NCI-H2107 (cell line): ENCODE measurements at regions not wholly inside any gene's neighbourhood (a gene's known extent, or its start where the extent isn't known, plus 50 kb on each side); places are given as distances from the start of the nearest gene placed in this dataset.

Experiments used
- DNase-seq: peaks from one replicate; lab custom pipeline; 2025; lab: John Stamatoyannopoulos, UW

GRCh38 chr5:63726496-63726895, 235.7 kb downstream of the HTR1A start:
- DNase-seq = no peak

GRCh38 chr5:63719147-63719546, 243.1 kb downstream of the HTR1A start:
- DNase-seq = no peak

- DNase-seq = no peak
These were observed 262.0 kb downstream of the HTR1A start for GRCh38 chr5:63700241-63700640.

GRCh38 chr5:63697811-63698210, 264.4 kb downstream of the HTR1A start:
- DNase-seq = no peak

GRCh38 chr5:63690546-63690945, 271.7 kb downstream of the HTR1A start:
- no peak for DNase-seq

- DNase-seq = no peak
These were observed 274.3 kb downstream of the HTR1A start for GRCh38 chr5:63687854-63688516.

- DNase-seq = no peak
These were observed 275.3 kb downstream of the HTR1A start for GRCh38 chr5:63686938-63687337.

GRCh38 chr5:63686181-63686580, 276.1 kb downstream of the HTR1A start:
- DNase-seq = no peak

- no peak for DNase-seq
These were observed 276.8 kb downstream of the HTR1A start for GRCh38 chr5:63685454-63685853.

GRCh38 chr5:63674881-63675280, 287.4 kb downstream of the HTR1A start:
- no peak for DNase-seq

GRCh38 chr5:63655043-63655442, 307.2 kb downstream of the HTR1A start:
- DNase-seq = no peak

- DNase-seq = no peak
These were observed 311.7 kb downstream of the HTR1A start for GRCh38 chr5:63650581-63650980.

GRCh38 chr5:63648376-63648775, 313.9 kb downstream of the HTR1A start:
- DNase-seq = no peak

- DNase-seq = no peak
These were observed 332.2 kb downstream of the HTR1A start for GRCh38 chr5:63629951-63630630.

GRCh38 chr5:63613442-63613841, 348.8 kb downstream of the HTR1A start:
- DNase-seq = no peak

- no peak for DNase-seq
These were observed 358.2 kb downstream of the HTR1A start for GRCh38 chr5:63603996-63604395.

- DNase-seq = no peak
These were observed 359.3 kb downstream of the HTR1A start for GRCh38 chr5:63602971-63603370.

- no peak for DNase-seq
These were observed 366.0 kb downstream of the HTR1A start for GRCh38 chr5:63596254-63596653.

GRCh38 chr5:63573380-63573779, 388.9 kb downstream of the HTR1A start:
- DNase-seq = no peak

- no peak for DNase-seq
These were observed 389.5 kb downstream of the HTR1A start for GRCh38 chr5:63572740-63573139.

GRCh38 chr5:63570752-63571151, 391.5 kb downstream of the HTR1A start:
- no peak for DNase-seq

GRCh38 chr5:63564789-63565188, 397.5 kb downstream of the HTR1A start:
- DNase-seq = no peak

- no peak for DNase-seq
These were observed 399.0 kb downstream of the HTR1A start for GRCh38 chr5:63563008-63563917.
